ENCODE measurements at regions not wholly inside any gene's neighbourhood (a gene's known extent, or its start where the extent isn't known, plus 50 kb on each side); places are given as distances from the start of the nearest gene placed in this dataset.

- Histone ChIP-seq H3K9me3 (peaks cover 10% of the 10 kb centered on the region), H3K4me1 (ENCODE audit: control insufficient read depth in 1 of 2, low read depth in 2 of 2) (peaks cover 3 to 4% of the 10 kb centered on the region in 2 donors), H3K27me3 (replicated peaks; ENCODE audit: insufficient read depth) (no peaks in the 10 kb centered on the region), H3K4me3 (no peak overlapping the region), H3K36me3 (no peaks in the 10 kb centered on the region), H3K27ac (no peak overlapping the region)
- DNase-seq (ENCODE audit: low spot score) (no peak), ATAC-seq (ENCODE audit: insufficient number of reproducible peaks, low FRiP score, low read depth) (no peak)
- no peak for TF ChIP-seq CTCF (IDR thresholded peaks at IDR 0.05)
Observed at GRCh38 chr10:4231439-4231838, 446.4 kb upstream of the KLF6 start.

- H3K4me1 ChIP-seq (ENCODE audit: control insufficient read depth in 1 of 2, low read depth in 2 of 2): peaks cover 3 to 4% of the 10 kb centered on the region in 2 donors
- no peak for DNase-seq (ENCODE audit: low spot score)
- H3K4me3 ChIP-seq: no peak overlapping the region
- ATAC-seq (ENCODE audit: insufficient number of reproducible peaks, low FRiP score, low read depth): no peak
- no peaks in the 10 kb centered on the region for H3K36me3 ChIP-seq
- H3K9me3 ChIP-seq: peaks cover 10% of the 10 kb centered on the region
- no peaks in the 10 kb centered on the region for H3K27me3 ChIP-seq (replicated peaks; ENCODE audit: insufficient read depth)
- TF ChIP-seq CTCF (IDR thresholded peaks at IDR 0.05): no peak
- H3K27ac ChIP-seq: no peak overlapping the region
Observed at GRCh38 chr10:4230036-4230435, 445.0 kb upstream of the KLF6 start.

GRCh38 chr10:4229106-4229505 is 444.1 kb upstream of the KLF6 start:
- Histone ChIP-seq H3K27me3 (replicated peaks; ENCODE audit: insufficient read depth) (no peaks in the 10 kb centered on the region), H3K4me3 (no peak overlapping the region), H3K27ac (no peak overlapping the region), H3K4me1 (ENCODE audit: control insufficient read depth in 1 of 2, low read depth in 2 of 2) (peaks cover 0 to 3% of the 10 kb centered on the region in 2 donors), H3K36me3 (no peaks in the 10 kb centered on the region), H3K9me3 (peaks cover 10% of the 10 kb centered on the region)
- DNase-seq (ENCODE audit: low spot score) (no peak), ATAC-seq (ENCODE audit: insufficient number of reproducible peaks, low FRiP score, low read depth) (no peak)
- TF ChIP-seq CTCF (IDR thresholded peaks at IDR 0.05): no peak

- Histone ChIP-seq H3K4me1 (ENCODE audit: control insufficient read depth in 1 of 2, low read depth in 2 of 2) (peaks cover 0 to 3% of the 10 kb centered on the region in 2 donors), H3K4me3 (no peak overlapping the region), H3K9me3 (peaks cover 3% of the 10 kb centered on the region), H3K36me3 (no peaks in the 10 kb centered on the region), H3K27me3 (replicated peaks; ENCODE audit: insufficient read depth) (no peaks in the 10 kb centered on the region), H3K27ac (no peak overlapping the region)
- ATAC-seq (ENCODE audit: insufficient number of reproducible peaks, low FRiP score, low read depth) (no peak), DNase-seq (ENCODE audit: low spot score) (no peak)
- no peak for TF ChIP-seq CTCF (IDR thresholded peaks at IDR 0.05)
Observed at GRCh38 chr10:4227586-4227985, 442.6 kb upstream of the KLF6 start.

- ATAC-seq (ENCODE audit: insufficient number of reproducible peaks, low FRiP score, low read depth) (no peak), DNase-seq (ENCODE audit: low spot score) (no peak)
- H3K9me3 ChIP-seq: no peaks in the 10 kb centered on the region
- H3K27me3 ChIP-seq (replicated peaks; ENCODE audit: insufficient read depth): no peaks in the 10 kb centered on the region
- no peak overlapping the region for H3K27ac ChIP-seq
- H3K36me3 ChIP-seq: no peaks in the 10 kb centered on the region
- H3K4me1 ChIP-seq (ENCODE audit: control insufficient read depth in 1 of 2, low read depth in 2 of 2): peaks cover 0 to 3% of the 10 kb centered on the region in 2 donors
- TF ChIP-seq CTCF (IDR thresholded peaks at IDR 0.05): no peak
- H3K4me3 ChIP-seq: no peak overlapping the region
Observed at GRCh38 chr10:4226941-4227540, 442.0 kb upstream of the KLF6 start.
